H1 (cell line): ENCODE measurements at regions not wholly inside any gene's neighbourhood (a gene's known extent, or its start where the extent isn't known, plus 50 kb on each side); places are given as distances from the start of the nearest gene placed in this dataset.

Experiments
- ATF2 ChIP-seq: IDR thresholded peaks from 2 replicates; pipeline ENCODE4 v1.6.1; 2012; ENCODE audit warnings: low read length, inconsistent platforms
- CTCF ChIP-seq, 3 experiments: IDR thresholded peaks; 1 replicate in 2 of 3; 2 replicates in 1 of 3; pipeline versions ENCODE4 v1.5.1 to v1.6.1; 2011; ENCODE audit warnings: low read length in 3 of 3, mild to moderate bottlenecking in 3 of 3, inconsistent platforms in 2 of 3, low read depth in 1 of 3, moderate library complexity in 1 of 3; ENCODE audit not compliant: insufficient read depth in 1 of 3; ENCODE audit errors: control extremely low read depth in 1 of 3
- SUZ12 ChIP-seq: fragments of 200-600 bp; sonication (generic); IDR thresholded peaks from 2 replicates; pipeline ENCODE4 v1.6.1; 2012; ENCODE audit warnings: mild to moderate bottlenecking, inconsistent platforms, low read length, moderate library complexity, mixed read lengths
- TF ChIP-seq, protein P1 (sequence below): fragments of 300-600 bp; sonication (generic); IDR thresholded peaks from 2 replicates; pipeline ENCODE4 v1.7.1; 2012; ENCODE audit warnings: low read length, moderate library complexity, mild to moderate bottlenecking, inconsistent platforms; ENCODE audit not compliant: insufficient replicate concordance

GRCh38 chr5:92544596-92544995, 1036.4 kb downstream of the NR2F1-AS1 start (continued):
- no peak for TF ChIP-seq CTCF (IDR thresholded peaks at IDR 0.05; ENCODE audit: control extremely low read depth in 1 of 3, insufficient read depth in 1 of 3, low read depth in 1 of 3, low read length in 3 of 3)
- no peak for TF ChIP-seq ATF2
- TF ChIP-seq SUZ12: no peak
- TF ChIP-seq, protein P1, sequence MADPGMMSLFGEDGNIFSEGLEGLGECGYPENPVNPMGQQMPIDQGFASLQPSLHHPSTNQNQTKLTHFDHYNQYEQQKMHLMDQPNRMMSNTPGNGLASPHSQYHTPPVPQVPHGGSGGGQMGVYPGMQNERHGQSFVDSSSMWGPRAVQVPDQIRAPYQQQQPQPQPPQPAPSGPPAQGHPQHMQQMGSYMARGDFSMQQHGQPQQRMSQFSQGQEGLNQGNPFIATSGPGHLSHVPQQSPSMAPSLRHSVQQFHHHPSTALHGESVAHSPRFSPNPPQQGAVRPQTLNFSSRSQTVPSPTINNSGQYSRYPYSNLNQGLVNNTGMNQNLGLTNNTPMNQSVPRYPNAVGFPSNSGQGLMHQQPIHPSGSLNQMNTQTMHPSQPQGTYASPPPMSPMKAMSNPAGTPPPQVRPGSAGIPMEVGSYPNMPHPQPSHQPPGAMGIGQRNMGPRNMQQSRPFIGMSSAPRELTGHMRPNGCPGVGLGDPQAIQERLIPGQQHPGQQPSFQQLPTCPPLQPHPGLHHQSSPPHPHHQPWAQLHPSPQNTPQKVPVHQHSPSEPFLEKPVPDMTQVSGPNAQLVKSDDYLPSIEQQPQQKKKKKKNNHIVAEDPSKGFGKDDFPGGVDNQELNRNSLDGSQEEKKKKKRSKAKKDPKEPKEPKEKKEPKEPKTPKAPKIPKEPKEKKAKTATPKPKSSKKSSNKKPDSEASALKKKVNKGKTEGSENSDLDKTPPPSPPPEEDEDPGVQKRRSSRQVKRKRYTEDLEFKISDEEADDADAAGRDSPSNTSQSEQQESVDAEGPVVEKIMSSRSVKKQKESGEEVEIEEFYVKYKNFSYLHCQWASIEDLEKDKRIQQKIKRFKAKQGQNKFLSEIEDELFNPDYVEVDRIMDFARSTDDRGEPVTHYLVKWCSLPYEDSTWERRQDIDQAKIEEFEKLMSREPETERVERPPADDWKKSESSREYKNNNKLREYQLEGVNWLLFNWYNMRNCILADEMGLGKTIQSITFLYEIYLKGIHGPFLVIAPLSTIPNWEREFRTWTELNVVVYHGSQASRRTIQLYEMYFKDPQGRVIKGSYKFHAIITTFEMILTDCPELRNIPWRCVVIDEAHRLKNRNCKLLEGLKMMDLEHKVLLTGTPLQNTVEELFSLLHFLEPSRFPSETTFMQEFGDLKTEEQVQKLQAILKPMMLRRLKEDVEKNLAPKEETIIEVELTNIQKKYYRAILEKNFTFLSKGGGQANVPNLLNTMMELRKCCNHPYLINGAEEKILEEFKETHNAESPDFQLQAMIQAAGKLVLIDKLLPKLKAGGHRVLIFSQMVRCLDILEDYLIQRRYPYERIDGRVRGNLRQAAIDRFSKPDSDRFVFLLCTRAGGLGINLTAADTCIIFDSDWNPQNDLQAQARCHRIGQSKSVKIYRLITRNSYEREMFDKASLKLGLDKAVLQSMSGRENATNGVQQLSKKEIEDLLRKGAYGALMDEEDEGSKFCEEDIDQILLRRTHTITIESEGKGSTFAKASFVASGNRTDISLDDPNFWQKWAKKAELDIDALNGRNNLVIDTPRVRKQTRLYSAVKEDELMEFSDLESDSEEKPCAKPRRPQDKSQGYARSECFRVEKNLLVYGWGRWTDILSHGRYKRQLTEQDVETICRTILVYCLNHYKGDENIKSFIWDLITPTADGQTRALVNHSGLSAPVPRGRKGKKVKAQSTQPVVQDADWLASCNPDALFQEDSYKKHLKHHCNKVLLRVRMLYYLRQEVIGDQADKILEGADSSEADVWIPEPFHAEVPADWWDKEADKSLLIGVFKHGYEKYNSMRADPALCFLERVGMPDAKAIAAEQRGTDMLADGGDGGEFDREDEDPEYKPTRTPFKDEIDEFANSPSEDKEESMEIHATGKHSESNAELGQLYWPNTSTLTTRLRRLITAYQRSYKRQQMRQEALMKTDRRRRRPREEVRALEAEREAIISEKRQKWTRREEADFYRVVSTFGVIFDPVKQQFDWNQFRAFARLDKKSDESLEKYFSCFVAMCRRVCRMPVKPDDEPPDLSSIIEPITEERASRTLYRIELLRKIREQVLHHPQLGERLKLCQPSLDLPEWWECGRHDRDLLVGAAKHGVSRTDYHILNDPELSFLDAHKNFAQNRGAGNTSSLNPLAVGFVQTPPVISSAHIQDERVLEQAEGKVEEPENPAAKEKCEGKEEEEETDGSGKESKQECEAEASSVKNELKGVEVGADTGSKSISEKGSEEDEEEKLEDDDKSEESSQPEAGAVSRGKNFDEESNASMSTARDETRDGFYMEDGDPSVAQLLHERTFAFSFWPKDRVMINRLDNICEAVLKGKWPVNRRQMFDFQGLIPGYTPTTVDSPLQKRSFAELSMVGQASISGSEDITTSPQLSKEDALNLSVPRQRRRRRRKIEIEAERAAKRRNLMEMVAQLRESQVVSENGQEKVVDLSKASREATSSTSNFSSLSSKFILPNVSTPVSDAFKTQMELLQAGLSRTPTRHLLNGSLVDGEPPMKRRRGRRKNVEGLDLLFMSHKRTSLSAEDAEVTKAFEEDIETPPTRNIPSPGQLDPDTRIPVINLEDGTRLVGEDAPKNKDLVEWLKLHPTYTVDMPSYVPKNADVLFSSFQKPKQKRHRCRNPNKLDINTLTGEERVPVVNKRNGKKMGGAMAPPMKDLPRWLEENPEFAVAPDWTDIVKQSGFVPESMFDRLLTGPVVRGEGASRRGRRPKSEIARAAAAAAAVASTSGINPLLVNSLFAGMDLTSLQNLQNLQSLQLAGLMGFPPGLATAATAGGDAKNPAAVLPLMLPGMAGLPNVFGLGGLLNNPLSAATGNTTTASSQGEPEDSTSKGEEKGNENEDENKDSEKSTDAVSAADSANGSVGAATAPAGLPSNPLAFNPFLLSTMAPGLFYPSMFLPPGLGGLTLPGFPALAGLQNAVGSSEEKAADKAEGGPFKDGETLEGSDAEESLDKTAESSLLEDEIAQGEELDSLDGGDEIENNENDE: no peak
- TF ChIP-seq, all 59 proteins: peak for 0
